Limb (tissue), 2 donors: ENCODE measurements at regions not wholly inside any gene's neighbourhood (a gene's known extent, or its start where the extent isn't known, plus 50 kb on each side); places are given as distances from the start of the nearest gene placed in this dataset.
"Not testable (repeated sequence)": the region's sequence is repeated elsewhere in the genome, so short reads cannot be mapped to it uniquely, and the experiment has no call there.

ENCODE experiments used
- DNase-seq, 2 donors: peaks; one replicate each; pipeline ENCODE4 v3.0.0-alpha.2; 2016; ENCODE audit errors: extremely low spot score in 2 of 2

- DNase-seq = no peak
Measured at GRCh38 chr13:73187106-73187505, 128.3 kb downstream of the KLF5 start.

- DNase-seq = no peak
Measured at GRCh38 chr13:73179650-73180274, 121.0 kb downstream of the KLF5 start.

GRCh38 chr13:73177916-73178565 lies 119.2 kb downstream of the KLF5 start:
- no peak for DNase-seq

- DNase-seq = no peak
Measured at GRCh38 chr13:73177017-73177416, 118.2 kb downstream of the KLF5 start.

- no peak for DNase-seq
Measured at GRCh38 chr13:73174521-73175010, 115.8 kb downstream of the KLF5 start.

- no peak for DNase-seq
Measured at GRCh38 chr13:73173279-73173811, 114.5 kb downstream of the KLF5 start.

GRCh38 chr13:73171926-73172325 lies 113.1 kb downstream of the KLF5 start:
- DNase-seq = no peak

- no peak for DNase-seq
Measured at GRCh38 chr13:73171271-73171682, 112.5 kb downstream of the KLF5 start.

GRCh38 chr13:73169971-73170370 lies 111.2 kb downstream of the KLF5 start:
- DNase-seq = no peak

- DNase-seq = no peak
Measured at GRCh38 chr13:73168953-73169401, 110.2 kb downstream of the KLF5 start.

GRCh38 chr13:73168226-73168952 lies 109.6 kb downstream of the KLF5 start:
- DNase-seq = no peak

GRCh38 chr13:73167028-73167820 lies 108.4 kb downstream of the KLF5 start:
- DNase-seq = no peak

- no peak for DNase-seq
Measured at GRCh38 chr13:73166204-73166603, 107.4 kb downstream of the KLF5 start.

GRCh38 chr13:73162912-73163911 lies 104.4 kb downstream of the KLF5 start:
- DNase-seq = no peak

GRCh38 chr13:73160371-73161031 lies 101.7 kb downstream of the KLF5 start:
- DNase-seq = not testable (repeated sequence)

- no peak for DNase-seq
Measured at GRCh38 chr13:73158851-73159250, 100.0 kb downstream of the KLF5 start.

GRCh38 chr13:73157031-73157430 lies 98.2 kb downstream of the KLF5 start:
- no peak for DNase-seq

GRCh38 chr13:73146707-73147106 lies 87.9 kb downstream of the KLF5 start:
- no peak for DNase-seq

- DNase-seq = peak in 1 of 2 donors; percentile 20
Measured at GRCh38 chr13:73142071-73142470, 83.3 kb downstream of the KLF5 start.
